ENCODE measurements at regions not wholly inside any gene's neighbourhood (a gene's known extent, or its start where the extent isn't known, plus 50 kb on each side); places are given as distances from the start of the nearest gene placed in this dataset.
A peak's percentile ranks its signal among the peaks of the same experiment; 100 is the strongest.
"Not testable (repeated sequence)": the region's sequence is repeated elsewhere in the genome, so short reads cannot be mapped to it uniquely, and the experiment has no call there.

- DNase-seq: peak; percentile 39
- H3K79me1 ChIP-seq (ENCODE audit: insufficient read depth, low read depth, low read length, poor library complexity, severe bottlenecking); H3K4me1 ChIP-seq (ENCODE audit: insufficient read depth, low read length); H3K4ac ChIP-seq (ENCODE audit: low read depth, low read length); H3K23me2 ChIP-seq (ENCODE audit: insufficient read length, low read depth, low read length, poor library complexity, severe bottlenecking); H3K27ac Mint-ChIP-seq; H2BK5ac ChIP-seq (ENCODE audit: insufficient read length, low read length); H3K14ac ChIP-seq (ENCODE audit: insufficient read depth, low read length); H3K9me3 ChIP-seq (ENCODE audit: control insufficient read depth, low read depth, low read length); H3K4me3 Mint-ChIP-seq; H3T11ph ChIP-seq (ENCODE audit: low read length); H3K9ac ChIP-seq (ENCODE audit: extremely low read depth, insufficient read length, low read length); H4K5ac ChIP-seq (ENCODE audit: insufficient read length, low read depth, low read length); H2BK15ac ChIP-seq (ENCODE audit: low read depth, low read length); H3K27me3 ChIP-seq (ENCODE audit: insufficient read depth, low read length); H4K8ac ChIP-seq (replicated peaks; ENCODE audit: insufficient read length, low read depth, low read length); H3K4me1 Mint-ChIP-seq; H2AFZ ChIP-seq (ENCODE audit: low read length); H3K27me3 Mint-ChIP-seq (ENCODE audit: low read depth); H2AK5ac ChIP-seq (ENCODE audit: insufficient read length, low read length); H3K27ac ChIP-seq (ENCODE audit: insufficient read length, low read depth, low read length); H2BK120ac ChIP-seq (ENCODE audit: low read depth, low read length, poor library complexity, severe bottlenecking); H4K91ac ChIP-seq (ENCODE audit: insufficient read length, low read depth, low read length); H3K23ac ChIP-seq (ENCODE audit: insufficient read length, low read depth, low read length); H3K18ac ChIP-seq (ENCODE audit: insufficient read length, low read depth, low read length); H4K20me1 ChIP-seq (ENCODE audit: control insufficient read depth, insufficient read depth, insufficient read length); H3K4me2 ChIP-seq (ENCODE audit: insufficient read depth, insufficient read length, low read length); H2BK12ac ChIP-seq (ENCODE audit: insufficient read length, low read depth, low read length); H3K56ac ChIP-seq (ENCODE audit: insufficient read length, low read depth, low read length); H3K36me3 Mint-ChIP-seq (ENCODE audit: insufficient read depth in 1 of 3, low read depth in 3 of 3); H3K9me3 Mint-ChIP-seq; H2BK20ac ChIP-seq (ENCODE audit: low read depth, low read length, poor library complexity, severe bottlenecking); H3K79me2 ChIP-seq (ENCODE audit: insufficient read depth, low read length): not testable (repeated sequence)
- WGBS (ENCODE audit: extremely low coverage, insufficient read length, low lambda C conversion rate): no CpG with 5 or more reads among the region's 19 CpGs
- TF ChIP-seq, protein P1, sequence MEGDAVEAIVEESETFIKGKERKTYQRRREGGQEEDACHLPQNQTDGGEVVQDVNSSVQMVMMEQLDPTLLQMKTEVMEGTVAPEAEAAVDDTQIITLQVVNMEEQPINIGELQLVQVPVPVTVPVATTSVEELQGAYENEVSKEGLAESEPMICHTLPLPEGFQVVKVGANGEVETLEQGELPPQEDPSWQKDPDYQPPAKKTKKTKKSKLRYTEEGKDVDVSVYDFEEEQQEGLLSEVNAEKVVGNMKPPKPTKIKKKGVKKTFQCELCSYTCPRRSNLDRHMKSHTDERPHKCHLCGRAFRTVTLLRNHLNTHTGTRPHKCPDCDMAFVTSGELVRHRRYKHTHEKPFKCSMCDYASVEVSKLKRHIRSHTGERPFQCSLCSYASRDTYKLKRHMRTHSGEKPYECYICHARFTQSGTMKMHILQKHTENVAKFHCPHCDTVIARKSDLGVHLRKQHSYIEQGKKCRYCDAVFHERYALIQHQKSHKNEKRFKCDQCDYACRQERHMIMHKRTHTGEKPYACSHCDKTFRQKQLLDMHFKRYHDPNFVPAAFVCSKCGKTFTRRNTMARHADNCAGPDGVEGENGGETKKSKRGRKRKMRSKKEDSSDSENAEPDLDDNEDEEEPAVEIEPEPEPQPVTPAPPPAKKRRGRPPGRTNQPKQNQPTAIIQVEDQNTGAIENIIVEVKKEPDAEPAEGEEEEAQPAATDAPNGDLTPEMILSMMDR (conservative IDR thresholded peaks at IDR 0.05): peak; percentile 76
These were observed 125.9 kb upstream of the RRN3 start for GRCh38 chr16:15219679-15220615.

GRCh38 chr16:15218856-15219500 lies 124.9 kb upstream of the RRN3 start:
- H2BK12ac ChIP-seq (ENCODE audit: insufficient read length, low read depth, low read length); H2BK5ac ChIP-seq (ENCODE audit: insufficient read length, low read length); H3K9me3 ChIP-seq (ENCODE audit: control insufficient read depth, low read depth, low read length); H3K4me1 Mint-ChIP-seq; H3K27ac Mint-ChIP-seq; H2AFZ ChIP-seq (ENCODE audit: low read length); H2BK120ac ChIP-seq (ENCODE audit: low read depth, low read length, poor library complexity, severe bottlenecking); H4K8ac ChIP-seq (replicated peaks; ENCODE audit: insufficient read length, low read depth, low read length); H2AK5ac ChIP-seq (ENCODE audit: insufficient read length, low read length); H3K27ac ChIP-seq (ENCODE audit: insufficient read length, low read depth, low read length); H3K18ac ChIP-seq (ENCODE audit: insufficient read length, low read depth, low read length); H3K9me3 Mint-ChIP-seq; H3K23me2 ChIP-seq (ENCODE audit: insufficient read length, low read depth, low read length, poor library complexity, severe bottlenecking); H3K14ac ChIP-seq (ENCODE audit: insufficient read depth, low read length); H3K4ac ChIP-seq (ENCODE audit: low read depth, low read length); H3K27me3 ChIP-seq (ENCODE audit: insufficient read depth, low read length); H4K5ac ChIP-seq (ENCODE audit: insufficient read length, low read depth, low read length); H3K36me3 Mint-ChIP-seq (ENCODE audit: insufficient read depth in 1 of 3, low read depth in 3 of 3); H3K4me3 Mint-ChIP-seq; H3K56ac ChIP-seq (ENCODE audit: insufficient read length, low read depth, low read length); H2BK20ac ChIP-seq (ENCODE audit: low read depth, low read length, poor library complexity, severe bottlenecking); H3K27me3 Mint-ChIP-seq (ENCODE audit: low read depth); H4K91ac ChIP-seq (ENCODE audit: insufficient read length, low read depth, low read length); H3K79me1 ChIP-seq (ENCODE audit: insufficient read depth, low read depth, low read length, poor library complexity, severe bottlenecking); H3K4me2 ChIP-seq (ENCODE audit: insufficient read depth, insufficient read length, low read length); H3K9ac ChIP-seq (ENCODE audit: extremely low read depth, insufficient read length, low read length); H2BK15ac ChIP-seq (ENCODE audit: low read depth, low read length); H3T11ph ChIP-seq (ENCODE audit: low read length); DNase-seq; H3K79me2 ChIP-seq (ENCODE audit: insufficient read depth, low read length); H4K20me1 ChIP-seq (ENCODE audit: control insufficient read depth, insufficient read depth, insufficient read length); H3K23ac ChIP-seq (ENCODE audit: insufficient read length, low read depth, low read length); H3K4me1 ChIP-seq (ENCODE audit: insufficient read depth, low read length): not testable (repeated sequence)
- no CpG with 5 or more reads among the region's 9 CpGs for WGBS (ENCODE audit: extremely low coverage, insufficient read length, low lambda C conversion rate)
